GM12875 (cell line): ENCODE measurements at regions not wholly inside any gene's neighbourhood (a gene's known extent, or its start where the extent isn't known, plus 50 kb on each side); places are given as distances from the start of the nearest gene placed in this dataset.
A peak's percentile ranks its signal among the peaks of the same experiment; 100 is the strongest.

Source experiments
- H3K4me3 ChIP-seq: one replicate; pipeline ENCODE4 v1.5.1; 2011; ENCODE audit warnings: low read depth, low read length, control low read depth
- CTCF ChIP-seq: IDR thresholded peaks from 2 replicates; pipeline ENCODE4 v1.5.1; 2011; ENCODE audit warnings: low read depth, mild to moderate bottlenecking, control low read depth, inconsistent platforms, low read length, moderate library complexity, borderline replicate concordance; ENCODE audit not compliant: insufficient read depth

DNA sequence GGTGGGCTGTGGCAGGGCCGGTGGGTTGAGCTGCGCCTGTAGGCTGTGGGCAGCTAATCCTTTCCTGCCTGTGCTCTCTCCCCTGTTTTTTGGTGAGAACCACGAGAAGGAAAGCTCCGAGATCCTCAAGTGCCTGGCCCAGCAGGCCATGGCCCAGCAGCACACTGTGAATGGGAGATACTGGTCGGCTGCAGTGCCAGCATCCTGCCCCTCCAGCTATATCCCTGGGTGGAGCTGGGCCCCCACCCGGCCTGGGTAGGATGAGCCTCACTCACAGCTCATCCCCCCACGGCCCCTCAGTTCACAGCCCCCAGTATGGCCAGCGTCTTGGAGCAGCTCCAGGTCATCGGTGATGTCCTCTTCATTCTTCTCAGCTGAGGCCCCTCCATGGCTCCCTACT, 164.4 kb upstream of the ZNF267 start:
- no peak overlapping the region for H3K4me3 ChIP-seq
- no peak for TF ChIP-seq CTCF

DNA sequence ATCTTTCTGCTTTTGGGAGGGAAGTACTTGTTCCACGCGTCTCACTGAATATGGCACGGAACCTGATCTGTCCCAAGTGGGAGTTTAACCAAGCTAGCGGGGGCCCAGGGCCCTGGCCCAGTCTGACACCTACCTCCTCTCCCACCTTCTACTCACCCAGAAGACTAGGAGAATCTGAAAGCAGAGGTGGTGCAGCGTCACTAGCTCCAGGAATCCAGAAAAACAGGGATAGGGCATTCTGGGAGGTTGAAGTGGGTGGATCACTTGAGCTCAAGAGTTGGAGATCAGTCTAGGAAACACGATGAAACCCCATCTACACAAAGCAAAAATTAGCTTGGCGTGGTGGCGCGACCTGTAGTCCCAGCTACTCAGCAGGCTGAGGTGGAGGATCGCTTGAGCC, 163.5 kb upstream of the ZNF267 start:
- no peak overlapping the region for H3K4me3 ChIP-seq
- TF ChIP-seq CTCF = no peak

GRCh38 chr16:31710880-31711279, 162.7 kb upstream of the ZNF267 start:
- TF ChIP-seq CTCF = no peak
- H3K4me3 ChIP-seq = no peak overlapping the region

GRCh38 chr16:31711344-31711845, 162.2 kb upstream of the ZNF267 start:
- TF ChIP-seq CTCF = peak; percentile 9; the same call in 1 of the 2 replicates
- no peak overlapping the region for H3K4me3 ChIP-seq

DNA sequence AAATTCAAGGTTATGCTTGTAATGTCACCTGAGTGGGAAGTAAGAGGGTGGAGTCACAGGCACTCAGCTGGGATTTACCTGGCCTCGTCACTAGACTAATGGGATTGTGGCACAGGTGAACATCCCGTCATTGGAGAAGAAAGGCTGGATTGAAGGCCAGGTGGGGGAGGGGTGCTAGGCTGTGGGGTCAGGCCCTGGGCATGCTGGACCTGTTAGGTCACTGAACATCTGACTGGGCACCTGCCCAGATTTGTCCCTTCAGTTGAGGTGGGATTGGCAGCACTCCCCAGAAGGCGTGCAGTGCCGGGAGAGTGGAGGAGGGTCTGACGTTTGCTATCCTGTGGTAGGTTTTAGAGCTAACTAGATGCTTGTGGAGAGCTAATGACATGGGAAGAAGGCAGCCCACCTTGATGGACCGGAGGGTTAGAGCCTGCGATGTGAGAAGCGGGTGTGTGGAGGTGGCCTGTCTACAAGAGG, 161.5 kb upstream of the ZNF267 start:
- H3K4me3 ChIP-seq = no peak overlapping the region
- no peak for TF ChIP-seq CTCF

DNA sequence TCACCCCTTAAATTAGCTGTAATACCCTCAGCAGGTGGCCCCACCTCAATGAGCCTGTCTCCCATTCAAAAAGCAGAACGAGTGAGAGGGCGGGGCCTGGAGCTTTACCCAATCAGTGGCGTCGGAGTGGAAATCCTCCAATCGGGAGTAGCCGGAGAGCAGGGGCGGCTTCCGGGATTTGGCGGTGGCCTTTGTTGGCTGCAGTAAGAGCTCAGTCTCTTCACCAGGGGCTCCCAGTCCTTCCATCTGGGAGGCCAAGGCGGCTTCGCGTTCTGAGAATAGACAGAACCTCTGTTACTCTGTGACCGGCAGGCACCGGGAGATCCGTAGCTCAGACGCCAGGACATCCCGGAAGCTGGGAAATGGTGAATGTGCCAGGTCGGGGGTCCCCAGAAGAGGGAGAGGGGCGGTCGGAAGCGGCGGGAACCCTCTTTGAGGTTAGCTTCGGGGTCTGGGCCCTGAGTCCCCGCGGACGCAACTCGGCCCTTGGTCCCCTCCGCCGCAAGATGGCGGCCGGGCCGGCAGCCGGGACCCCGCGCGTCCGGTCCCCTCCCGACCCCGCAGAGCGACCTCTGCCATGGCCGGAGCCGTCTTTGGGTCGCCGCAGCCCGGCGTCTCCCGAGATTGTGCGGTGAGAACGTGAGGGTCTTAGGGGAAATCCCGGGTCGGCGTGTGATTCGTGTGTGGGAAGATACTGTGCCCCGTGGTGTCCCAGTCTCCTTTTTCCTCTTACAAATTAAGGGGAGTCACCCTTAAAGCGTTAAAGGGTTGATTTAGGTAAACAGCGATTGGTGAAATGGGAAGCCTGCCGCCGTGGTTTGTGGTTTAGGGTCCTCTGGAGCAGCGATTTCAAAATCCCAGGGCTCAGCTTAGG, 160.3 kb upstream of the ZNF267 start:
- H3K4me3 ChIP-seq = peak overlapping the region; percentile 84
- TF ChIP-seq CTCF = no peak
